ENCODE measurements at regions not wholly inside any gene's neighbourhood (a gene's known extent, or its start where the extent isn't known, plus 50 kb on each side); places are given as distances from the start of the nearest gene placed in this dataset.

DNA sequence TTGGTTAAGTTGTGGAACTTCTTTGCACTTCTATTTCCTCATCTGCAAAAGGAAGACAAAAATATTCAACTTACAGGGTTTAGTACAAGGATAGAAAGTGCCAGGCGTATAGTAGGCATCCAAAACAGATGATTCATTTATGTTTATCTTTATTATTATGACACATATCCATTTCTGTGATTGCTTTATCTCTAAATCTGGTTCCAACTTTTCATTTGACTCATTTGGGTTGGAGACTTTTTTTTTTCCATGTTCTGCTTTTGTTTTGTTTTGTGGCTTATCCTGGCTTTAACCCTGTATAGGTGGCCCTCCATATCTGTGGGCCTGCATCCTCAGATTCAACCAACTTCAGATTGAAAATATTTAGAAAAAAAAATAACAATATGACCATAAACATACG, 186.7 kb upstream of the SLC24A2 start:
- Histone ChIP-seq H3K4me1 (ENCODE audit: control insufficient read depth, insufficient read depth, low read length) (no peaks in the 10 kb centered on the region), H2AK9ac (replicated peaks; ENCODE audit: low read depth, low read length, poor library complexity) (no peak overlapping the region)
- POLR2A ChIA-PET (ENCODE audit: unreplicated experiment) = no interaction called here

More for the DNA sequence above, 186.7 kb upstream of the SLC24A2 start:
- Histone ChIP-seq H3K14ac (replicated peaks; ENCODE audit: low read depth, low read length) (no peak overlapping the region), H3K23ac (ENCODE audit: low read depth, low read length) (no peak overlapping the region), H2BK5ac (ENCODE audit: low read depth, low read length, poor library complexity, severe bottlenecking) (no peak overlapping the region), H3K27ac (ENCODE audit: insufficient read depth, low read length) (no peak overlapping the region), H3K9me1 (ENCODE audit: insufficient read depth, low read length) (no peaks in the 10 kb centered on the region), H2AFZ (replicated peaks; ENCODE audit: low read length, poor library complexity) (no peak overlapping the region), H2AK5ac (ENCODE audit: low read depth, low read length) (no peak overlapping the region), H4K8ac (ENCODE audit: low read depth in 2 of 2, low read length in 2 of 2) (no peak overlapping the region), H3K4me2 (ENCODE audit: low read depth, low read length) (no peak overlapping the region), H4K5ac (ENCODE audit: low read depth, low read length) (no peak overlapping the region), H3K9ac (ENCODE audit: low read depth, low read length) (no peak overlapping the region), H2BK15ac (ENCODE audit: low read depth, low read length) (no peak overlapping the region), H4K91ac (ENCODE audit: insufficient read depth, low read depth, low read length) (no peak overlapping the region), H3K9me3 (ENCODE audit: control insufficient read depth, insufficient read depth, low read length) (no peaks in the 10 kb centered on the region), H3K79me1 (ENCODE audit: low read depth in 1 of 2, low read length in 2 of 2) (no peaks in the 10 kb centered on the region), H2BK20ac (ENCODE audit: low read depth, low read length) (no peak overlapping the region), H3K36me3 (ENCODE audit: control insufficient read depth, insufficient read depth, low read length) (no peaks in the 10 kb centered on the region), H3K4ac (ENCODE audit: low read depth, low read length) (no peak overlapping the region), H3K56ac (ENCODE audit: extremely low read depth, insufficient read depth, low read length) (no peak overlapping the region), H2BK120ac (ENCODE audit: low read depth, low read length) (no peak overlapping the region), H3K18ac (ENCODE audit: low read depth, low read length) (no peak overlapping the region), H3K4me3 (ENCODE audit: insufficient read depth, low read depth, low read length) (no peak overlapping the region), H3K27me3 (ENCODE audit: control insufficient read depth, insufficient read depth, low read length) (peaks cover 26% of the 10 kb centered on the region), H4K20me1 (ENCODE audit: insufficient read depth, low read length) (no peaks in the 10 kb centered on the region)
- no CpG with 5 or more reads among the region's 2 CpGs for WGBS, 2 experiments (ENCODE audit: extremely low coverage in 2 of 2, insufficient read length in 1 of 2)
- in situ Hi-C loops (cut with MboI; ENCODE audit: low sequenced_read_pairs) = no loop called here
- CTCF ChIA-PET = no interaction called here
- TF ChIP-seq, protein P1, sequence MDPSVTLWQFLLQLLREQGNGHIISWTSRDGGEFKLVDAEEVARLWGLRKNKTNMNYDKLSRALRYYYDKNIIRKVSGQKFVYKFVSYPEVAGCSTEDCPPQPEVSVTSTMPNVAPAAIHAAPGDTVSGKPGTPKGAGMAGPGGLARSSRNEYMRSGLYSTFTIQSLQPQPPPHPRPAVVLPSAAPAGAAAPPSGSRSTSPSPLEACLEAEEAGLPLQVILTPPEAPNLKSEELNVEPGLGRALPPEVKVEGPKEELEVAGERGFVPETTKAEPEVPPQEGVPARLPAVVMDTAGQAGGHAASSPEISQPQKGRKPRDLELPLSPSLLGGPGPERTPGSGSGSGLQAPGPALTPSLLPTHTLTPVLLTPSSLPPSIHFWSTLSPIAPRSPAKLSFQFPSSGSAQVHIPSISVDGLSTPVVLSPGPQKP (IDR thresholded peaks at IDR 0.05; ENCODE audit: borderline replicate concordance, low read depth, low read length) = no peak
- TF ChIP-seq BHLHE40 (IDR thresholded peaks at IDR 0.05; ENCODE audit: low read depth, low read length) (no peak), MAFK (IDR thresholded peaks at IDR 0.05; ENCODE audit: low read depth, low read length) (no peak), POLR2A (IDR thresholded peaks at IDR 0.05; ENCODE audit: low read depth, low read length) (no peak), MXI1 (IDR thresholded peaks at IDR 0.05; ENCODE audit: borderline replicate concordance, low read depth, low read length) (no peak), NFE2L2 (IDR thresholded peaks at IDR 0.05; ENCODE audit: low read depth, low read length) (no peak), FOS (IDR thresholded peaks at IDR 0.05; ENCODE audit: low read depth, low read length) (no peak), MAZ (IDR thresholded peaks at IDR 0.05; ENCODE audit: borderline replicate concordance, low read depth, low read length) (no peak), RCOR1 (IDR thresholded peaks at IDR 0.05; ENCODE audit: insufficient replicate concordance, low read length) (no peak), SMC3 (IDR thresholded peaks at IDR 0.05; ENCODE audit: low read depth, low read length) (no peak), CEBPB (IDR thresholded peaks at IDR 0.05; ENCODE audit: low read depth, low read length) (no peak), CHD1 (IDR thresholded peaks at IDR 0.05; ENCODE audit: low read depth, low read length) (no peak), RAD21 (IDR thresholded peaks at IDR 0.05; ENCODE audit: low read length) (no peak), RFX5 (IDR thresholded peaks at IDR 0.05; ENCODE audit: low read depth, low read length) (no peak)
- TF ChIP-seq, protein P2, sequence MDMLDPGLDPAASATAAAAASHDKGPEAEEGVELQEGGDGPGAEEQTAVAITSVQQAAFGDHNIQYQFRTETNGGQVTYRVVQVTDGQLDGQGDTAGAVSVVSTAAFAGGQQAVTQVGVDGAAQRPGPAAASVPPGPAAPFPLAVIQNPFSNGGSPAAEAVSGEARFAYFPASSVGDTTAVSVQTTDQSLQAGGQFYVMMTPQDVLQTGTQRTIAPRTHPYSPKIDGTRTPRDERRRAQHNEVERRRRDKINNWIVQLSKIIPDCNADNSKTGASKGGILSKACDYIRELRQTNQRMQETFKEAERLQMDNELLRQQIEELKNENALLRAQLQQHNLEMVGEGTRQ (IDR thresholded peaks at IDR 0.05; ENCODE audit: low read depth, low read length) = no peak
- TF ChIP-seq, protein P3, sequence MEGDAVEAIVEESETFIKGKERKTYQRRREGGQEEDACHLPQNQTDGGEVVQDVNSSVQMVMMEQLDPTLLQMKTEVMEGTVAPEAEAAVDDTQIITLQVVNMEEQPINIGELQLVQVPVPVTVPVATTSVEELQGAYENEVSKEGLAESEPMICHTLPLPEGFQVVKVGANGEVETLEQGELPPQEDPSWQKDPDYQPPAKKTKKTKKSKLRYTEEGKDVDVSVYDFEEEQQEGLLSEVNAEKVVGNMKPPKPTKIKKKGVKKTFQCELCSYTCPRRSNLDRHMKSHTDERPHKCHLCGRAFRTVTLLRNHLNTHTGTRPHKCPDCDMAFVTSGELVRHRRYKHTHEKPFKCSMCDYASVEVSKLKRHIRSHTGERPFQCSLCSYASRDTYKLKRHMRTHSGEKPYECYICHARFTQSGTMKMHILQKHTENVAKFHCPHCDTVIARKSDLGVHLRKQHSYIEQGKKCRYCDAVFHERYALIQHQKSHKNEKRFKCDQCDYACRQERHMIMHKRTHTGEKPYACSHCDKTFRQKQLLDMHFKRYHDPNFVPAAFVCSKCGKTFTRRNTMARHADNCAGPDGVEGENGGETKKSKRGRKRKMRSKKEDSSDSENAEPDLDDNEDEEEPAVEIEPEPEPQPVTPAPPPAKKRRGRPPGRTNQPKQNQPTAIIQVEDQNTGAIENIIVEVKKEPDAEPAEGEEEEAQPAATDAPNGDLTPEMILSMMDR (conservative IDR thresholded peaks at IDR 0.05; ENCODE audit: low read depth, low read length) = no peak
- ATAC-seq (ENCODE audit: low read depth) (no peak), DNase-seq (no peak)
- intact Hi-C loops (cut with micrococcal nuclease) = no loop called here
- dilution Hi-C loops (cut with HindIII; ENCODE audit: low sequenced_read_pairs, unreplicated experiment) = no loop called here
- BruUV-seq (replicated peaks) = no TSS peak
